ENCODE measurements at regions not wholly inside any gene's neighbourhood (a gene's known extent, or its start where the extent isn't known, plus 50 kb on each side); places are given as distances from the start of the nearest gene placed in this dataset.

- no peak overlapping the region for H3K27ac ChIP-seq (ENCODE audit: low read depth, low read length)
- H3K9me3 ChIP-seq (ENCODE audit: control insufficient read depth, insufficient read depth, low read length) = no peaks in the 10 kb centered on the region
- H3K27me3 ChIP-seq (ENCODE audit: control insufficient read depth, insufficient read depth, low read length) = no peaks in the 10 kb centered on the region
- no peak overlapping the region for H3K4me3 ChIP-seq (ENCODE audit: low read depth, low read length)
- peaks cover 7% of the 10 kb centered on the region; the same call in 1 of the 2 replicates for H3K4me1 ChIP-seq (ENCODE audit: control insufficient read depth, insufficient read depth, low read length)
- no peak overlapping the region for H3K9ac ChIP-seq (ENCODE audit: low read depth, low read length)
- no peaks in the 10 kb centered on the region for H3K36me3 ChIP-seq (ENCODE audit: control insufficient read depth, insufficient read depth, low read length)
These were observed 50.4 kb upstream of the ELOVL6 start for GRCh38 chr4:110248831-110249253.

All from HUES48 (cell line).